ENCODE measurements at regions not wholly inside any gene's neighbourhood (a gene's known extent, or its start where the extent isn't known, plus 50 kb on each side); places are given as distances from the start of the nearest gene placed in this dataset.

GRCh38 chr2:120613742-120614571, 121.7 kb upstream of the GLI2 start:
- TF ChIP-seq EZH2 (IDR thresholded peaks at IDR 0.05; ENCODE audit: borderline replicate concordance, low read depth, low read length, poor library complexity, severe bottlenecking), result no peak
- no peak for TF ChIP-seq CTCF (conservative IDR thresholded peaks at IDR 0.05; ENCODE audit: low read depth, low read length)
- no peaks in the 10 kb centered on the region for H3K27me3 ChIP-seq (replicated peaks; ENCODE audit: insufficient read depth, low read depth, low read length, poor library complexity)
- intact Hi-C loops (cut with micrococcal nuclease; ENCODE audit: unreplicated experiment), result no loop called here
- no peak overlapping the region for H3K27ac ChIP-seq (ENCODE audit: low read depth, low read length, poor library complexity, severe bottlenecking)
- ChIA-PET POLR2A (ENCODE audit: low non-redundant PET) (no interaction called here), CTCF (no interaction called here)
- H3K4me3 ChIP-seq (ENCODE audit: low read depth, low read length, poor library complexity, severe bottlenecking), result no peak overlapping the region
- no peak for DNase-seq (ENCODE audit: low spot score)
- H3K4me1 ChIP-seq (ENCODE audit: insufficient read depth, low read length, poor library complexity, severe bottlenecking), result no peaks in the 10 kb centered on the region
- H3K36me3 ChIP-seq (ENCODE audit: insufficient read depth, low read length, poor library complexity, severe bottlenecking), result no peaks in the 10 kb centered on the region
- BruUV-seq (replicated peaks), result no TSS peak
- H3K9me3 ChIP-seq (ENCODE audit: low read depth, low read length, poor library complexity, severe bottlenecking), result no peaks in the 10 kb centered on the region

DNA sequence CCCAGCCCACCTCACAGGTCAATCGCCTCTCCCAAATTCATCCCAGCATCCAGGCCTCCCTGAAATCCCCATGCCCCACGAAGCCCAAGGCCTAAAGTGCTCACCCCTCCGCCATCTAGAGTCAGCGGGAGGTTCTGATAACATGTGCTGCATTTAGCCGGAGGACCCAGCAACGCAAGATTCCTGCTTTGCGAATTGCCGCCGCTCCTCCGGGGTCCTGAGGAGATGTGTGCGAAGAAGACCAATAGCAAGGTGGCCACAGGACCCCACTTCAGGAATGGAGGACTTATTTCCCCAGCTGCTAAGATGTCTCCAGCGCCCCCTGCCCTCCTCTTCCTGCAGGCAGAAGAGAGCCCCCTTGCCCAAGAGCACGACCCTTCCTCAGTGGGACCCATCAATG, 120.8 kb upstream of the GLI2 start:
- no peak for TF ChIP-seq EZH2 (IDR thresholded peaks at IDR 0.05; ENCODE audit: borderline replicate concordance, low read depth, low read length, poor library complexity, severe bottlenecking)
- no peak for TF ChIP-seq CTCF (conservative IDR thresholded peaks at IDR 0.05; ENCODE audit: low read depth, low read length)
- Histone ChIP-seq H3K9me3 (ENCODE audit: low read depth, low read length, poor library complexity, severe bottlenecking) (no peaks in the 10 kb centered on the region), H3K27me3 (replicated peaks; ENCODE audit: insufficient read depth, low read depth, low read length, poor library complexity) (no peaks in the 10 kb centered on the region), H3K27ac (ENCODE audit: low read depth, low read length, poor library complexity, severe bottlenecking) (no peak overlapping the region), H3K4me1 (ENCODE audit: insufficient read depth, low read length, poor library complexity, severe bottlenecking) (no peaks in the 10 kb centered on the region), H3K36me3 (ENCODE audit: insufficient read depth, low read length, poor library complexity, severe bottlenecking) (no peaks in the 10 kb centered on the region), H3K4me3 (ENCODE audit: low read depth, low read length, poor library complexity, severe bottlenecking) (no peak overlapping the region)
- ChIA-PET POLR2A (ENCODE audit: low non-redundant PET) (no interaction called here), CTCF (no interaction called here)
- BruUV-seq (replicated peaks), result no TSS peak
- intact Hi-C loops (cut with micrococcal nuclease; ENCODE audit: unreplicated experiment), result no loop called here
- DNase-seq (ENCODE audit: low spot score), result no peak

GRCh38 chr2:120616261-120616660, 119.4 kb upstream of the GLI2 start:
- TF ChIP-seq EZH2 (IDR thresholded peaks at IDR 0.05; ENCODE audit: borderline replicate concordance, low read depth, low read length, poor library complexity, severe bottlenecking) (no peak), CTCF (conservative IDR thresholded peaks at IDR 0.05; ENCODE audit: low read depth, low read length) (no peak)
- Histone ChIP-seq H3K9me3 (ENCODE audit: low read depth, low read length, poor library complexity, severe bottlenecking) (no peaks in the 10 kb centered on the region), H3K4me1 (ENCODE audit: insufficient read depth, low read length, poor library complexity, severe bottlenecking) (no peaks in the 10 kb centered on the region), H3K27ac (ENCODE audit: low read depth, low read length, poor library complexity, severe bottlenecking) (no peak overlapping the region), H3K4me3 (ENCODE audit: low read depth, low read length, poor library complexity, severe bottlenecking) (no peak overlapping the region), H3K27me3 (replicated peaks; ENCODE audit: insufficient read depth, low read depth, low read length, poor library complexity) (no peaks in the 10 kb centered on the region), H3K36me3 (ENCODE audit: insufficient read depth, low read length, poor library complexity, severe bottlenecking) (no peaks in the 10 kb centered on the region)
- POLR2A ChIA-PET (ENCODE audit: low non-redundant PET), result no interaction called here
- no TSS peak for BruUV-seq (replicated peaks)
- DNase-seq (ENCODE audit: low spot score), result no peak
- intact Hi-C loops (cut with micrococcal nuclease; ENCODE audit: unreplicated experiment), result no loop called here
- CTCF ChIA-PET, result no interaction called here
